ENCODE measurements at regions not wholly inside any gene's neighbourhood (a gene's known extent, or its start where the extent isn't known, plus 50 kb on each side); places are given as distances from the start of the nearest gene placed in this dataset.

DNA sequence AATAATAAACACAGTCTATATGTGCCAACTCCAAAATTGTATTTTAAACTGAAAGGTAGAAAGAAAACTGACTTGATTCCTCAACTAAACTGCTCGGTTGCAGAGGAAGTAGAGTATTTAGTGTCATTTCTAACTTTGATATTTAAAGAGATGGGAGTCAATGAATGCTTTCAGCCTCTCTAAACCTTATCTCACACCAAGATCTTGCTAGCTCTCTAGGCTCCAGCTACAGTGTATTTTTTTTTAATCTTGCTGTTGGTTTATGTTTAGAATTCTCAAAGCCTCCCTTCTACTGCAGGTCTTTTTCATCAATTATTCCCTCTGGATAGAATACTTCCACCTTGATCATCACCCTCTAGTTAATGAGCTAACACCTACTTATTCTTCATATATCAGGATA lies 419.4 kb upstream of the ZNF462 start:
- no peak for TF ChIP-seq CTCF (conservative IDR thresholded peaks at IDR 0.05; ENCODE audit: low read length)
- TF ChIP-seq EZH2phosphoT487 (IDR thresholded peaks at IDR 0.05; ENCODE audit: borderline replicate concordance, low read depth, low read length), result no peak
